ENCODE measurements at regions not wholly inside any gene's neighbourhood (a gene's known extent, or its start where the extent isn't known, plus 50 kb on each side); places are given as distances from the start of the nearest gene placed in this dataset.
"Not testable (repeated sequence)": the region's sequence is repeated elsewhere in the genome, so short reads cannot be mapped to it uniquely, and the experiment has no call there.

GRCh38 chr11:112624431-112624830, 336.8 kb upstream of the NCAM1 start:
- no peak for DNase-seq

- not testable (repeated sequence) for DNase-seq
Observed at GRCh38 chr11:112624971-112625370, 336.2 kb upstream of the NCAM1 start.

GRCh38 chr11:112625814-112626213, 335.4 kb upstream of the NCAM1 start:
- no peak for DNase-seq

- no peak for DNase-seq
Observed at GRCh38 chr11:112626731-112627130, 334.5 kb upstream of the NCAM1 start.

GRCh38 chr11:112627588-112628045, 333.6 kb upstream of the NCAM1 start:
- DNase-seq = no peak

GRCh38 chr11:112628676-112629075, 332.5 kb upstream of the NCAM1 start:
- no peak for DNase-seq

- no peak for DNase-seq
Observed at GRCh38 chr11:112630496-112630895, 330.7 kb upstream of the NCAM1 start.

- DNase-seq = no peak
Observed at GRCh38 chr11:112631333-112631732, 329.9 kb upstream of the NCAM1 start.

GRCh38 chr11:112632866-112633505, 328.2 kb upstream of the NCAM1 start:
- no peak for DNase-seq

GRCh38 chr11:112634551-112634950, 326.7 kb upstream of the NCAM1 start:
- no peak for DNase-seq

GRCh38 chr11:112634995-112635737, 326.1 kb upstream of the NCAM1 start:
- no peak for DNase-seq

- DNase-seq = no peak
Observed at GRCh38 chr11:112637076-112637475, 324.1 kb upstream of the NCAM1 start.

GRCh38 chr11:112637876-112638275, 323.3 kb upstream of the NCAM1 start:
- no peak for DNase-seq

GRCh38 chr11:112639469-112639868, 321.8 kb upstream of the NCAM1 start:
- no peak for DNase-seq

- DNase-seq = no peak
Observed at GRCh38 chr11:112643416-112643815, 317.8 kb upstream of the NCAM1 start.

GRCh38 chr11:112644410-112645131, 316.6 kb upstream of the NCAM1 start:
- DNase-seq = no peak

GRCh38 chr11:112649856-112650255, 311.4 kb upstream of the NCAM1 start:
- DNase-seq = no peak

- no peak for DNase-seq
Observed at GRCh38 chr11:112650527-112650926, 310.7 kb upstream of the NCAM1 start.

GRCh38 chr11:112651386-112651785, 309.8 kb upstream of the NCAM1 start:
- DNase-seq = no peak

- DNase-seq = no peak
Observed at GRCh38 chr11:112652786-112653390, 308.3 kb upstream of the NCAM1 start.

GRCh38 chr11:112655371-112655770, 305.8 kb upstream of the NCAM1 start:
- DNase-seq = no peak

- no peak for DNase-seq
Observed at GRCh38 chr11:112656772-112657428, 304.3 kb upstream of the NCAM1 start.

GRCh38 chr11:112658431-112658878, 302.8 kb upstream of the NCAM1 start:
- no peak for DNase-seq
